Suppressor macrophage treated with lipopolysaccharide for 4 hours (primary cell): ENCODE measurements at regions not wholly inside any gene's neighbourhood (a gene's known extent, or its start where the extent isn't known, plus 50 kb on each side); places are given as distances from the start of the nearest gene placed in this dataset.
"Not testable (repeated sequence)": the region's sequence is repeated elsewhere in the genome, so short reads cannot be mapped to it uniquely, and the experiment has no call there.

ENCODE experiments used
- DNase-seq: peaks from one replicate; pipeline ENCODE4 v3.0.0-alpha.2; 2020

DNA sequence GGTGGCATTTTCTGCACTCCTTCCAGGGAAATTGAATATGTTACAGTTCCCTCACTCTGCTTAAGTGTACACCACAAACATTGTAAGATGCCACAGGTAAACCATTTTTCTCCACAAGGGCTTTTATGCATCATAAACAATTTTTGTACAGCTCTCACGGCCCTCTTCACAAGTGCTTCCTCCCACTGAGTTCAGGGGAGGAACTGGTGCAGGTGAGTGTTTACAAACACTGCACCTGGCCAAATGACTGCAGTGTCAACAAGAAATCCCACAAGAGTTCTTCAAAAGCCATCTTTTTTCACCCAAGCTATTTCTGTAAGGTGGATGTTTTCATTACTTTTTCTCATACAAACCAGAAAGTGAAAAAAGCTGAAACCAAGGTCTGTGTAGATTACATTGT, 973.2 kb downstream of the AACS start:
- DNase-seq, result no peak

DNA sequence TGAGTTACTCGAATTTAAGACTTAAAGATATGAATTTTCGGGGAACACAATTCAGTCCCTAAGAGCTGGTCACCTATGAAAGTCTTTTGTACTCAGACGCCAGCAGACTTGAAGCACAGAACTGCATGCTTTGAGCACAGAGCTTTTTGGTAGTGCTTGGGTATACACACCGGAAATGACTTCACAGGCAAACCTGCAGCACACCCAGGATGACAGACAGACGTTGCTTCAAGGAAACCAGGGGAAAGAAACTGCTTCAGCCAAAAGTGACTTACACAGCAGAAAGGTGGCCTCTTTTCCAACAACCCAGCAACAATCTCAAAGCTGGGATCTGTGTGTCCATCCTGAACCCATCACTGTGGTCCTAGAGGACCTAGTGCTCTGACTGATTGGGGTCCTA, 975.1 kb downstream of the AACS start:
- no peak for DNase-seq

DNA sequence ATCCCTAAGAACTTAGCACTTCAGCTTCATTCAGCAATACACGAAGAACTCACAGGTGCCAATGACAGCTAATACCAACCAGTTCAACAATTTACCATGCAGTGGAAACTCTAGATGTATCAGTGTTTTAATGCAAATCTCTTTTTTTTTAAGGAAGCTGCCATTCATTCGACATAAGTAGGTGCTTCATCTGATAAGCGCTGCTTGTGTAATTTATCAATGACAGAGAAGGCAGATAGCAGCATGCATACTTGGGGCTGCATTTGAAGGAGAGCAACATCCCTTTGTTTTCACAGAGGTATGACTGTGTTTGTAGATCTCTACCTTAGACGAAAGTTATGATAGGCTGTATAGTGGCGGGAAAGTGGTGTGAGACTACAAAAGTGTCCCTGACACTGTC, 977.1 kb downstream of the AACS start:
- DNase-seq, result no peak

DNA sequence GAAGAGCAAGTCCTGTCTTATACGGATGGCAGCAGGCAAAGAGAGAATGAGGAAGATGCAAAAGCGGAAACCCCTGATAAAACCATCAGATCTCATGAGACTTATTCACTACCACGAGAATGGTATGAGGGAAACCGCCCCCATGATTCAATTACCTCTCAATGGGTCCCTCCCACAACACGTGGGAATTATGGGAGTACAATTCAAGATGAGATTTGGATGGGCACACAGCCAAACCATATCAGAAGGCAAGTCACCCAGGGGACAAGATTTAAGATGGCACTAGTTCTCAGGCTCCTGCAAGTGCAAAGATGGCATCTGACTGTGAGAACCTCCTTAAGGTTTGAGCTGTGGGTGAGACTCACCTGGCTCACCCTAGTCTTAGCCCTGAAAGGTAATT, 984.3 kb downstream of the AACS start:
- not testable (repeated sequence) for DNase-seq

DNA sequence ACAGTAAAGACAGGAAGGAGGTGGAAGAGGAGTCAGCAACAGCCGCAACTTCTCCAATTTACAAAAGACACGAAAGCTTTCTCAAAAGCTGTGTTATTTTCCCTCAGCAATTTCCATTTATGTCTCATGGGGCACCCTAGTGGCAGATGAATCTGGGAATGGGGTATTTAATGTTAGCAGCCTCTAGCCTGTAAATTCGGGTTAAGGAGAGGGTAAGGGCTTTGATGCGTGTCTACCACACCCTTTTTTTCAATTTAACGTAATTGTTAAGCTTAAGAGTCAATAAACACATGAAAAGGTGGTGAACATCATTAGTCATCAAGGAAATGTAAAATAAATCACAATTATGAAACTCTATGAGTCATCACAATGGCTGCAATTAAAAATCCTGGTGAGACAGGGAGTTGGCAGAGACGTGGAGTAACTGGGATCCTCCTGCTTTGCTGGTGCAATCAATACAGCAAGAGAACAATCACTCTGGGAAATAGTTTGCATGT, 986.4 kb downstream of the AACS start:
- DNase-seq, result no peak

DNA sequence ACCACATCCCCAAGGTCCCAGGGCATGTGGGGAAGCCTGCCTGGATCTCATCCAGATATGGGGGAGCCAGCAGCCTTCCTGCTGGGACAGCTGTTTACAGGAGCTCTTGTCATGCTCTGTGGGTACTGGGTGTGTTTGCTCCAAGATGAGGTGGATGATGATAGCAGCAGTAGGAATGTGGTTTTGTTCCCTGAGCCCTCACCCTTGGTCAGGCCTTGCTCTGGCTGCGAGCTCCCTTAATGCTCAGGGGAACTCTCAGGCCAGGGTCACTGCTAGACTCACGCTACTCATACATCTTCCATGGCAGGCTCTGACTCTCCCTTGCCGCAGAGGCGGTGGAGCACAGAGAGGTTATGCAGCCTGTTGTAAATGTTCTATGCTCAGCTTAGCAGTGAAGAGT, 990.3 kb downstream of the AACS start:
- DNase-seq, result no peak

DNA sequence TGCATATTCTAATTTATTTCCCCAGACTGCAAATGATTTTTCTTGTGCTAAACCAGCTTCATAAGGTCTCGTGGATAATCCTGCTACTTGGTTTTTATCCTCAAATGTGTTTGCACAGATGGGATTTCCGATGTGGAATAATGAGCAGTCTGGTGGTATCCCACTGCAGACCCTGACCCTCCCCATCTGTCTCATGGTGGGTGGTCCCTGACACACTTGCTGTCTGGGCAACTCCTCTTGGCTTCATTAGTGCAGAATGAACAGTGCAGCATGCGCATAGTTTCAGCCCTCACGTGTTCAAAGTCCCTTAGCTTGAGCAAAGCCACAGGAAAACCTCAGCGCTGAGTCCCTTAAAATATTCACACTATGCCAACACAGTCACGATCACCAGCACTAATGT, 996.5 kb downstream of the AACS start:
- DNase-seq, result no peak

DNA sequence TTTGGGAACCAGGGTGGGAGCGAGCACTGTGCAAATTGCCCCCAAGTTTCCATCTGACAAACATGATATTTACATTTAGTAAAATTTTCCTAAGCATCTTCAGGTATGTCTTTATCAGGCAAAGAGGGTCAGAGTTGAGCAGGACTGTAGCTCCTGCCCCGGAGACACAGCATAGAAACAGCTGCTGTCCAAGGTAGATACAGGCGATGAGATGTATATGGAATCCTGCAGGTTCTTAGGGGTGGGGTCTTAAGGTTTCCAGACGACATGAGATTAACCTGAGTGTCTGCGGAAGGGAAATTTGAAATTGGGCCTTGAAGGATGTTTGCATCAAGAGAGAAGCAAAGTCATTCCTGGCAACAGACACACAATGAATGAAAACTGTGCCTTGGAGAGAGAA, 998.8 kb downstream of the AACS start:
- no peak for DNase-seq

DNA sequence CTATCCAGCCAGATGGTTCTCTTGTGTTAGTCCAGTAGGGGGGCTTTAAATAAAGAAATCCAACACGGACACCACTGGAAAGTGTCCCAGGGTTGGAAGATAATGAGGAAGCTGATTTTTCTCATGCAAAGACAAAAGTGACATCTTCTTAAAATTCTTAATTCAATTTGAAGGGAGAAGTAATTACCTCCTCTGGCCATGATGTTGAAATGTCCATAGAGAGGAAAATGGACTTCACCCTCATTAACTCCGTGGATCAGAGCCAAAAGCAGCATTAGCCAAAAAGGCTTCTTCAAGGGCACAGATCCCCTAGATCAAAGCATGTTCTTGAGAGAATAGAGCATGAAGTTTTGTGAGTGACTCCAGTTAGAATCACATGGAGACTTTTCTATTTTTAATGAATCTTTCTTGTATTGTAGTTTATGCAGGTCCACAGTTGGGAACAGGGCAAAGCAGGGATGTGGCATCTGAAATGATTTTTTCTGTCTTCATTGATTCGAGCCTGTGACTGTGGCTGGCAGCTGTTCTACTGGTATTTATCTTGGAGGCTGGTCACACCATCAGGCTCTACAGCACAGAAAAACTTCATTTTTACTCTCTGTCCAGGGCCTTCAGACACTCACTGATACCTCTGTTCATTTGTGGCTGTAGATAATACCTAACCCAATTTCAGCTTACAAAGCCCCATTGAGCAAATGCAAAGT, 1002.5 kb downstream of the AACS start:
- DNase-seq, result no peak

DNA sequence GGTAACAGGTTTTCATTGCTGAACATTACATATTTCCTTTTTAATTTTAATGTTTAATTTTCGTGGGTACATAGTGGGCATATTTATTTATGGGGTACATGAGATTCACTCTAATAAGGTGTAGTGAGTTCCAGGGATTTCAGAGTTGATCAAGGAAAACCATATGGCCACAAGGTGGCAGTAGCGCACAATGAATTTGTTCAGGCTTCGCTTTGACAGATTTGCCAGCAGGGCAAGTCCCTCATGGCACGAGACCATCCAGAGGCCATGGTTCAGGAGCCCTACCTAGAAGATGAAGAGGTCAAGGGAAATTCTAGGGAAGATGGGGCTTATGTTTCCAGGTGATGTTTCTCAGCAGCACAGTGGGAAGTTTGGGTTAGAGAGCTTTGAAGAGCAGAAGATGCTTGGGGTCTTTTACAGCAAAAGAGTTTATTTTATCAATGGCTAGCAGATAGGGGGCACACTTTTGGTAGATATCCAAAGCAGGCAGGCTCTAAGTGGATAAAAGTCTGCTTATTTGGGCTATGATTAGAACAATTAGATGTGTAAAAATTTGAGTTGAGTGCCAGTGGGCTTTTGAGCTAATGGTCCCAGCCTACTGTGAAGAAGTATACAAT, 1004.4 kb downstream of the AACS start:
- peak; percentile 66 for DNase-seq

DNA sequence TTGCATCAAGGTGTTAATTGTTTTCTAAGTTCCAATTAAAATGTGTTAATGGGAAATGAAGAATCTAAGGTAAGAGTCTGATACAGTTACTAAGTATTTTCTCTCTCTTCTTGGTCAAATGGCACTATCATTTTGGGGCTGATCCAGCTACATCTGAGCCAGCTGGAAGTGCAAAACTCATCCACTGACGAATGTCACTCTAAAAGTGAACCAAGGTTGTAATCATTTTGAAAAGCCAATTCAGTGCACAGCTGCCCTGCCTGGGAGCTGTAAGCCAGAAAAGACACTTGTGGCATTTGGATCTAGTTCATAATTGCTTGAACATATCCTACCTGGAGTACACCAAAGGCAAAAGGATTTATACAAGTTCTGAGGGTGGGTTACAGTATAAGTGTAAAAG, 1011.3 kb downstream of the AACS start:
- DNase-seq, result no peak

DNA sequence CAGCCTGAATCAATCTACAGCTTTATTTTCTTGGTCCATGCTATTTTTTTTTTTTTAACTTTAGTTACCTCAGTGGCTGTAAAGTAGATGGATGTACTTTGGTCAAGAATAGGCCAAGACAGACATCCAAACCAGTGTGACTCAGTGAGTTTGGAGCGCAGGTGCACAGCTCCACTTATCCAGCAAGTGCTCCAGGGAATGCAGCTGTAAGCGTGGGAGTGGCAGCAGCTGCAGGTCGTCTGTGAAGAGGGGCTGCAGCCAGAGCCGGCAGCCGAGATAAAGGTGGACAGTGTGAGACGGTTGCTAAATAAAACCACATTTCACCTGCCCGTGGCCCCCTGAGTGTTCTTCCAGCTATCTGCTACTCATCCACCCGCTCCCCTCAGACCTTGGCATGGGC, 1018.7 kb downstream of the AACS start:
- DNase-seq, result no peak

DNA sequence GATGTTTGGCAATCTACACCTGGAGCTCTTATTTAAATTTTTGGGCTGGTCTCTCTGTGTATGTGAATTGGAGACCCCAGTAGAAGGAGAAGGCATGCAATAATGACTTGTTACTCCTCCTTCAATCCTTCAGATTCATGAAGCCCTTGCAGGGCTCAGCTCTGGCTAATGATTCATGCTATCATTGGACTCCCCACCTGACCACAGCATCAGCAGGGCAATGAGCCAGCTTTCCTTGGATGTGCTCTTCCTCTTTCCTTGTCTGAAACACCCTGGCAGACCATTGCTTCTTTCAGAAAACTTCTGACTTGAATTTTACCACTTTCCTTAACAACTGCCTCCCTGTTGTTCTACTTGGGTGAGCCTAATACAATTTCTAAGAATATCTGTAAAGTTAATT, 1019.2 kb downstream of the AACS start:
- no peak for DNase-seq

DNA sequence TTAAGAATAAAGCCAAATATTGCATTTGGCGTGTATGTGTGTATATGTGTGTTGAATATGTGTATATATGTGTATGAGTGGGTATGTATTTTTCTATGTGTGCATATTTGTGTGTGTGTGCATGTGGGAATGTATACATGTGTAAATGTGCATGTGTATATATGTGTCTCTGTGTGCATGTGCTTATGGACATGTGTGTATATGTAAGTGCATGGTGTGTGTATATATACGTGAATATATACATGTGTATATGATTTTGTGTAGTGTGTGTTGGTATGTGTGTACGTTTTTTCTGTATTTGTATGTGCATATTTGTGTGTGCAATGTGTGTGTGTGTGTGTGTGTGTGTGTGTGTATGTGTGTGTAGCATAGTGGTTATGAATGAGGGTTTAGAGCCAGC, 1021.0 kb downstream of the AACS start:
- DNase-seq, result no peak

DNA sequence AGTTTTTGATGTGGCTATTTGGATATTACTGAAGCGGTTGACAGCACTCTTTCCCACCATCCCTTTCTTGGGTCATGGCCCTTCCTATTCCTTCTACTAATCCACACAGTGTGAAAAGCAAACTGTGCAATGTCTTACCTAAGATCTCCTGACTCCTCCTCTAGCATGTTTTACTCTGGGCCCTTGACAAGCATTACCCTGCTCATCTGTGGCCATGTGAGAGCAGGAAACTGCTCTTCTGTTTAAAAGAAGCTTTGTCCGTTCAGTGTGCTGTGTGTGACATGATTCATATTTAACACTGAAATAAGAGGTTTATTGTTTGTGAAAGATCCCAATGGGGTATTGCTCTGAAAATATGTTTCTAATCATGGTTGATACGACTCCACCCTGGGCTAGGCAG, 1022.5 kb downstream of the AACS start:
- no peak for DNase-seq

DNA sequence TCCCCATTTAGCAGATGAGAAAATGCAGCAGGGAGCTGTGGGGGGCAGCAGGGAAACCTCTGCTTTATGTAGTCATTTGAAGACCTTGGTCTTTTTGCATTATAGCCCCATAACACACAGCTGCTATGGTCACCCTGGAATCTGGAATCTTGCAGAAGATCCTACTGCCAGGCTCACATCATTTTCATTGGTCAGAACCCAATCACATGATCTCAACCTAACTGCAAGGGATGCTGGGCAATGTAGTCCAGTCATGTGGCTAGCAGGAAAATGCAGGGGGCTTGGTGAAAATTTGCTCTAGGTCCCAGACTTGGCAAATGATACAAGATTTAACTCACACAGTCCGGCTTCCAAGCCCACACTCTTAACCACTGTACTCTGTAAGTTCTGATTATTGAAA, 1028.7 kb downstream of the AACS start:
- no peak for DNase-seq

DNA sequence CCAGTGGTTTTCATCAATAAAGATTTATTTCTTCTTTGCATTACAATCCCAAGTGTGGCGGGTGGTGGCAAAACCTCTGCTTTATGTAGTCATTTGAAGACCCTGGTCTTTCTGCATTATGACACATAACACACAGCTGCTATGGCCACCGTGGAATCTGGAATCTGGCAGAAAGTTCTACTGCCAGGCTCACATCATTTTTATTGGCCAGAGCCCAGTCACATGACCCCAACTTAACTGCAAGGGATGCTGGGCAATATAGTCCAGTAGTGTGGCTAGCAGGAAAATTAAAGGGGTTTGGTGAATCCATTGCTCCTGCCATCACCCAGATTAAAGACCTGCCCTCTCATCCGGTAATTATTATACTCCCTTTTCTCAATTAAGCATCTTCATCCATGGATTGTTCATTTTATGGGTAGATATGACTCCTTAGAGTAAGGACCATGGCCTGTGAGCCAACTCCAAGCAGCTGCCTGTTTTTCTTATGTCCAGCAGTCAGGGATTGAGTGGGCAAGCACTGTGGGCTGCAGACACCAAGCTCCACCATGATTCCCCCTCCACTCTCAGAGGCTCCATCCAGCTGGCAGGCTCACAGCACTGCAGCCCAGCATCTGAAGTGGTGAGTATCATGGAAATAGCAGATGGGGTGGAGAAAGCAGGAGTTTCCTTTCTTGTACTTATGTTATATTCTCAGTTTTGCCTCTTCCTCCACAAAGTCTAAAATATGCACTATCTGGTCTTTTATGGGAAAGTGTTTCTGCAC, 1030.7 kb downstream of the AACS start:
- DNase-seq, result no peak

DNA sequence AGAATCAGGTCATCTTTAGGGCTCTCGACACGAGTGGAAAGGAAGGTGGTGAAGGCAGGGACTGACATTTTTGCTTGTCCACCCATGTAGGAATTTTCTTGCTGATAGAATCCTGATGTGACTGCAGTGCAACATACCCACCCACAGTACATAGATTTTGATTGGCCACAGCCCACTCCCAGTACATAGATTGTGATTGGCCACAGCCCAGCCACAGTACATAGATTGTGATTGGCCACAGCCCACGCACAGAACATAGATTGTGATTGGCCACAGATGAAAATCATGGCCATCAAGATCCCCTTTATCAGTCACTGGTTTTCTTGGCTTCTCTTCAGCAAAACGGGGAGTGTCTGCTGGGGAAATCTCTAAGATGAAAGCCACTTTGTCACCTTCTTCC, 1041.5 kb downstream of the AACS start:
- DNase-seq, result no peak

DNA sequence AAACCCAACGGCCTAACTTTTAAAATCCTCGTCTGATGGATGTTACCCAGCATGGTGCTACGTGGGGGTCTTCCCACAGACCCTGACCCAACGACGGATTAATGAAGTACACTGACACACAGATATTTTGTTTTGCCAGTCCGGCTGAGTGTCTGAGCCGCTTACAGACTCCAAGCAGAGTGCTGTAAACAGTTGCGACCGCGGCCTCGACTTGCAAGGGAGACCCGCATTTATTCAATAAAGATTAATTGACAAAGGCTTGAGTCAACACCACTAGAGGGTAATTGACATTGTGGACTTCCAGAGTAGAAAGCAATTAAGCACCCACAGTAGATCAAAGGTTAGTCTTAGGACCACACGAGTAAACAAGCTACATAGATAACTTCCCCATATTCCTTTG, 1042.4 kb downstream of the AACS start:
- no peak for DNase-seq

DNA sequence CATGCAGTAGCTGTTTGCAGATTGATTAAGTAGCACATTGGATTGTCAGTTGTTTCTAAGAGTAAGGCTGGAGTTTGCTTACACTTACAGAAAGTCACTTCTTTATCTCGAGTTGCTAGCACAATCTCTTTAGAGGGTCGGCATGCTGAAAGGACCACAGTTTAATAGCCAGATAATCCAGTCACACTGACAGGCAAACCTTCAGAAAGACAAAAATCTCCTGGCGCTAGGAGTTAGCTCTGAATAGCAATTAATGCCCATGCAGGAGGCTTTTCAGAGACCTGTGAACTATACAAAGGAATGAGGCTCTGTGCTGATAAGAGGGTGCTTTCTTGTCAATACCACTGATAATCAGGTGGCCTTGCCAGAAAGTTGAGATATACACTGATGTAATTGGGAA, 1043.0 kb downstream of the AACS start:
- no peak for DNase-seq

DNA sequence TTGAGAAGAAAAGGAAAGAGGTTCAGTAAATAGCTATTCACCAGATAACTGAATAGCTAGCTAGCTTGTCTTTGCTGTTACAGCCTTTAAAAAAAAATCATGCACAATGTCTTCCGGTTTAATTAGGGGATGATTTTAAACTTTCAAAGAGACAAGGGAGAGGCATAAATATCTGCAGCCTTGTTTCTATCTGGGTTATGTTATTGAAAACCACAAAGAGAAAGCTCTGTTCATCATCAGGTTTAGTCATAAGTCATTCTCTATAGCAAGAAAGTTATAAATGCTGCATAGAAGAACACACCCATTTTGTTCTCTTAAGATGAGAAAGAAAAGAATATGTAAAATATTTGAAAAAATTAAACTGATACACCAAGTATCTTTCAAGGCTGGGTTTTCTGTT, 1046.9 kb downstream of the AACS start:
- no peak for DNase-seq

DNA sequence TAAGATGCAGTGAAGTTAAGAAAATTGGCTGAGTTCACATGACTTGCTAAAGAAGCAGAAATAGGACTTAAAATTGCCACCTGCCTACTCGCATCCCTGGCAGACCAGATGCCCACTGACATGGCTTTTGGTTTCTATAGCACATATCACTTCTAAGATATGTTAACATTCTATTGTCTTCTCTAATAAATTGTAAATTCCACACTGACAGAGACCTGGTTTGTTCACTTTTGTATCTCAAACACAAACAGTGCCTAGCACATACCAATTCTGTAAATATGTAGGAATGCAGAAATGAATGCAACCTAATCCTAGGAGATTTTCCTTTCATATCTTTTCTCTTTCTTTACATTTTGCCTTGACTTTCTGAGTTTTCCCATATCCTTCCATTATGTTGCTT, 1047.6 kb downstream of the AACS start:
- DNase-seq, result no peak

DNA sequence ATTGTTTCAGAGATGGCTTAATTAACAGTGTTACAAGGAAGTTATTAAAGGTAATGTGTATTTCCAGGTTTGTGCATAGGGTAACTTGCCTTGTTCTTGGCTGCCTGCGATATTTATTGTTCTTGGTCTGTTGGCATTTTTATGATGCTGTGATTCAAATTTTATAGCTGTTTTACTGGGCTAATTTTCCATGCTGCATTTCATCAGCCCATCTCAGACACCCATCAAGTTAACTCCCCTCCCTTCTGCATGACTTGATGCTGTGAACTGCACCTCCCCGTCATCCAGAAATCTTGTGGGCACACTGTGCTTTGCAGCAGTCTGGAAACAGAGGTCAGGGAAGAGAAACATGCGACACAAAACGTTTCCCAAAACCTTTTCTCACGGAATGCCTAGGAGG, 1049.2 kb downstream of the AACS start:
- no peak for DNase-seq

DNA sequence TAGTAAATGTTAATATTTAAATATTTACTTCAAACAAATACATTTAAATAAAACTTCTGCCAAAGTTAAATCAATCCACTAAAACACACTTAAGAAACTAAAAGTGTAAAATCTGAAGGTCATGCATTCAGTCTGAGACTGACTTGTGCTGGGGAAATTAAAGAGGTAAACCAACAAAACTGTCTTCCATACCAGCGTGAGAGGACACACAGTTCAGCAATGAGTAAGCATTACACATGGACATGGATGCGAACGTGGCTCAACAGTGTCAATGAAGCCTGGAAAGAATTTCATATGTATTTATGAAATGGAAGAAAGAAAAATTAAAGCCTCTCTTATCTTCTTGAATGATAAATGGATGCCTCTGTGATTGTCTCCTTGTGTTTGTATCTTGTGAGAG, 1052.3 kb downstream of the AACS start:
- DNase-seq, result no peak
